Coronary artery (tissue), 2 donors: ENCODE measurements at regions not wholly inside any gene's neighbourhood (a gene's known extent, or its start where the extent isn't known, plus 50 kb on each side); places are given as distances from the start of the nearest gene placed in this dataset.

Experiments
- DNase-seq: peaks from one replicate; pipeline ENCODE4 v3.0.0-alpha.2; 2017; ENCODE audit warnings: low spot score
- H3K27ac ChIP-seq, 2 donors: fragments of 200-600 bp; sonication (generic); one replicate each; pipeline ENCODE4 v1.5.1; 2016 to 2019
- H3K4me3 ChIP-seq: fragments of 200-600 bp; sonication (generic); 2 replicates; pipeline ENCODE4 v1.5.1; 2016; ENCODE audit warnings: mild to moderate bottlenecking, moderate library complexity
- CTCF ChIP-seq: fragments of 200-600 bp; sonication (generic); IDR thresholded peaks from one replicate; pipeline ENCODE4 v1.5.1; 2019; ENCODE audit warnings: antibody characterized with exemption

- H3K4me3 ChIP-seq, result no peak overlapping the region
- TF ChIP-seq CTCF, result no peak
- DNase-seq, result no peak
- no peak overlapping the region for H3K27ac ChIP-seq
Observed at GRCh38 chr17:36746381-36747053, 145.1 kb downstream of the MRM1 start.

GRCh38 chr17:36747861-36748260 is 146.5 kb downstream of the MRM1 start:
- no peak for TF ChIP-seq CTCF
- Histone ChIP-seq H3K4me3 (no peak overlapping the region), H3K27ac (no peak overlapping the region)
- no peak for DNase-seq

GRCh38 chr17:36748272-36748671 is 146.9 kb downstream of the MRM1 start:
- no peak for DNase-seq
- no peak overlapping the region for H3K27ac ChIP-seq
- no peak overlapping the region for H3K4me3 ChIP-seq
- no peak for TF ChIP-seq CTCF

- no peak overlapping the region for H3K27ac ChIP-seq
- no peak overlapping the region for H3K4me3 ChIP-seq
- TF ChIP-seq CTCF, result no peak
- no peak for DNase-seq
Observed at GRCh38 chr17:36749493-36749892, 148.1 kb downstream of the MRM1 start.

- DNase-seq, result no peak
- H3K4me3 ChIP-seq, result no peak overlapping the region
- no peak for TF ChIP-seq CTCF
- H3K27ac ChIP-seq, result no peak overlapping the region
Observed at GRCh38 chr17:36750316-36750885, 149.0 kb downstream of the MRM1 start.

- no peak for TF ChIP-seq CTCF
- H3K27ac ChIP-seq, result no peak overlapping the region
- no peak for DNase-seq
- no peak overlapping the region for H3K4me3 ChIP-seq
Observed at GRCh38 chr17:36752096-36752888, 150.9 kb downstream of the MRM1 start.

- no peak for TF ChIP-seq CTCF
- no peak for DNase-seq
- H3K27ac ChIP-seq, result no peak overlapping the region
- no peak overlapping the region for H3K4me3 ChIP-seq
Observed at GRCh38 chr17:36755586-36755985, 154.2 kb downstream of the MRM1 start.
